ENCODE measurements at regions not wholly inside any gene's neighbourhood (a gene's known extent, or its start where the extent isn't known, plus 50 kb on each side); places are given as distances from the start of the nearest gene placed in this dataset.

DNA sequence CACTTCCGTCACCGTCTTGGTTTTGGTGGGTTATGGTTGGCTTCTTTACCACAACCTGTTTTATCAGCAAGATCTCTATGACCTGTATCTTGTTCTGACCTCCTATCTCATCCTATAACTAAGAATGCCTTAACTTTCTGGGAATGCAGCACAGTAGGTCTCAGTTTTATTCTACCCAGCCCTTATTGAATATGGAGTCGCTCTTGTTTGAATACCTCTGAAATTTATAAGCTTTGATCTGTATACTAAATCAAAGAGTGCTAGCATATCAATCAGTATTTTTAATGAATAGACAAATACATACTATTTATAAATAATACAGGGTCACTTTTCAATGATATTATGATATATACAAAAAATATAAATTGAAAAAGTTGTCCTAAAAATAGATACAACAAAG, 690.0 kb downstream of the TRAM1L1 start:
- TF ChIP-seq, protein P1, sequence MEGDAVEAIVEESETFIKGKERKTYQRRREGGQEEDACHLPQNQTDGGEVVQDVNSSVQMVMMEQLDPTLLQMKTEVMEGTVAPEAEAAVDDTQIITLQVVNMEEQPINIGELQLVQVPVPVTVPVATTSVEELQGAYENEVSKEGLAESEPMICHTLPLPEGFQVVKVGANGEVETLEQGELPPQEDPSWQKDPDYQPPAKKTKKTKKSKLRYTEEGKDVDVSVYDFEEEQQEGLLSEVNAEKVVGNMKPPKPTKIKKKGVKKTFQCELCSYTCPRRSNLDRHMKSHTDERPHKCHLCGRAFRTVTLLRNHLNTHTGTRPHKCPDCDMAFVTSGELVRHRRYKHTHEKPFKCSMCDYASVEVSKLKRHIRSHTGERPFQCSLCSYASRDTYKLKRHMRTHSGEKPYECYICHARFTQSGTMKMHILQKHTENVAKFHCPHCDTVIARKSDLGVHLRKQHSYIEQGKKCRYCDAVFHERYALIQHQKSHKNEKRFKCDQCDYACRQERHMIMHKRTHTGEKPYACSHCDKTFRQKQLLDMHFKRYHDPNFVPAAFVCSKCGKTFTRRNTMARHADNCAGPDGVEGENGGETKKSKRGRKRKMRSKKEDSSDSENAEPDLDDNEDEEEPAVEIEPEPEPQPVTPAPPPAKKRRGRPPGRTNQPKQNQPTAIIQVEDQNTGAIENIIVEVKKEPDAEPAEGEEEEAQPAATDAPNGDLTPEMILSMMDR (IDR thresholded peaks at IDR 0.05): no peak
- no peak for TF ChIP-seq POLR2A (IDR thresholded peaks at IDR 0.05)

Data from heart left ventricle (tissue), 13 donors.